Renal cortex interstitium (tissue), 11 donors: ENCODE measurements at regions not wholly inside any gene's neighbourhood (a gene's known extent, or its start where the extent isn't known, plus 50 kb on each side); places are given as distances from the start of the nearest gene placed in this dataset.
A peak's percentile ranks its signal among the peaks of the same experiment; 100 is the strongest.

Source experiments
- DNase-seq, 11 donors: peaks; one replicate each; pipeline ENCODE4 v3.0.0-alpha.2; 2013; ENCODE audit warnings: low read depth in 9 of 11, low spot score in 4 of 11; ENCODE audit errors: extremely low read depth in 1 of 11

- no peak for DNase-seq
Measured at GRCh38 chr15:62805502-62805901, 237.0 kb upstream of the TPM1 start.

GRCh38 chr15:62807539-62808130 is 234.9 kb upstream of the TPM1 start:
- no peak for DNase-seq

- no peak for DNase-seq
Measured at GRCh38 chr15:62809115-62809967, 233.2 kb upstream of the TPM1 start.

GRCh38 chr15:62809968-62810260 is 232.6 kb upstream of the TPM1 start:
- no peak for DNase-seq

GRCh38 chr15:62812515-62812835 is 230.1 kb upstream of the TPM1 start:
- no peak for DNase-seq

- DNase-seq: no peak
Measured at GRCh38 chr15:62816342-62817069, 226.0 kb upstream of the TPM1 start.

- DNase-seq: no peak
Measured at GRCh38 chr15:62818691-62819090, 223.9 kb upstream of the TPM1 start.

- peak in 6 of 11 donors; percentile 36 to 80 (median 49) for DNase-seq
Measured at GRCh38 chr15:62821384-62822131, 221.0 kb upstream of the TPM1 start.

- DNase-seq: no peak
Measured at GRCh38 chr15:62822228-62822627, 220.3 kb upstream of the TPM1 start.

- peak in 1 of 11 donors; percentile 17 for DNase-seq
Measured at GRCh38 chr15:62823561-62823960, 219.0 kb upstream of the TPM1 start.

GRCh38 chr15:62824111-62825015 is 218.2 kb upstream of the TPM1 start:
- no peak for DNase-seq

GRCh38 chr15:62825191-62825590 is 217.4 kb upstream of the TPM1 start:
- no peak for DNase-seq

- no peak for DNase-seq
Measured at GRCh38 chr15:62826561-62826960, 216.0 kb upstream of the TPM1 start.

GRCh38 chr15:62828364-62828763 is 214.2 kb upstream of the TPM1 start:
- peak in 1 of 11 donors; percentile 54 for DNase-seq

GRCh38 chr15:62832231-62832630 is 210.3 kb upstream of the TPM1 start:
- DNase-seq: no peak

GRCh38 chr15:62833646-62834045 is 208.9 kb upstream of the TPM1 start:
- DNase-seq: no peak

GRCh38 chr15:62834686-62835329 is 207.7 kb upstream of the TPM1 start:
- DNase-seq: no peak

- no peak for DNase-seq
Measured at GRCh38 chr15:62835351-62835750, 207.2 kb upstream of the TPM1 start.
